AG08395 (cell line): ENCODE measurements at regions not wholly inside any gene's neighbourhood (a gene's known extent, or its start where the extent isn't known, plus 50 kb on each side); places are given as distances from the start of the nearest gene placed in this dataset.
"Not testable (repeated sequence)": the region's sequence is repeated elsewhere in the genome, so short reads cannot be mapped to it uniquely, and the experiment has no call there.

Experiments used
- DNase-seq: peaks from one replicate; pipeline ENCODE4 v3.0.0; 2012; ENCODE audit warnings: mixed read lengths, low spot score

DNA sequence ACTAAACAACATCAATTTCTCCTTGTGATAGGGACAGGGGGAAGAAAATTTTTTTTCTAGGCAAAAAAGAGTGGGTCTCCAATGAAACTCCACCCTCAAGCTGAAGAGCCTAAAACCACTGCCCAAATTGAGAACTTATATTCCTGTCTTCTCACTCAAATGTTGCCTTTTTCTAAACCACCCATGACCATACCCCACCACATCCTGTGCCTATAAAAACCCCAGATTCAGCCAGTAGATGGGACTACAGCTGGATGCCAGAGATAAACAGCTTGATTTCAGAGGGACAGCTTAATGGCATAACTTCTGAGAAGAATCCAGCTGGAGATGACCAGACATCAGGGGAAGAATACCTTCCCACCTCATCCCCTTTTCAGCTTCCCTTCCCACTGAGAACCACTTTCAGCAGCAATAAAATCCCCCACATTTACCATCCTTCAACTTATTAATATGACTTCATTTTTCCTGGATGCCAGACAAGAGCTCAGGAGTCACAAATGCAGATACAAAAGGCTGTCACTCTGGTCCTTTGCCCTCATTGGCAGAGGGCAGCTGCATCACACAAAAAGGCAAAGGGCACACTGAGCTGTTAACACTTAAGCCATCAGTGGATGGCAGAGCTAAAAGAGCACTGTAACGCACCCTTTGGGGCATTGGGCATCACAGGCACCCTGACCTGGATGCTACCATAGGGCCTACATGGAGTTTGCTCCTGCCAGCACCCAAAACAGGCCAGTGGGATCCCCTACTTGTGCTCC is 972.5 kb upstream of the CTNND2 start:
- DNase-seq, result no peak

DNA sequence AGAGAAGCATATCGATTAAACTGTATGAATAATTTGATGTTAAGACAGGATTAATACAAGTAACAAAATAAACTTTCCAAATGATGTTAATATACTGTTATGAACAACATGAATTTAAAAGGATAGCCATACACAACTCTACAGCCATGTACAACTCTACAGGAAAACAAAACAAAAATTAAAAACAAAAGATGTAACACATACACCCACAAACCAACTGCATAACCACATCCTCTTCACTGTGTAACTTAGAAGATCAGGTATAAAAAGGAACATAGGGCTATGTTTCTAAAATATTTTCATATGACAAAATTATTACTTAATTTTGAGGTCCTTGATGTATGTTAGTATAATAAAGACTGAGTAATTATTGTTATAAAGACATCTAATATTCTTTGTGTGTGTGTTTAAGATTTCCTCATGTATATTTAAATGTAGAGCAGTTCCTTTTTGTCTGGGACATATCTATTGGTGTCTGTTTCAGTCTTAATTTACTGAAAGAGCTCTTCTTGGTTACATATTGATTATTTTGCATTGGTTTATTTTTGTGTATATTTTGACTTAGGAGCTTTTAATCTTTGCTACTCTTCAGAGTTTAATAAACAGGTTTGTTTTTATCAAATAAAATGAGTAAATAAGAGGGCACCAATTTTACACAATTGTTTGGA is 966.8 kb upstream of the CTNND2 start:
- DNase-seq, result no peak

GRCh38 chr5:12865529-12865928 is 961.3 kb upstream of the CTNND2 start:
- no peak for DNase-seq

- no peak for DNase-seq
These were observed 957.8 kb upstream of the CTNND2 start for GRCh38 chr5:12861886-12862654.

GRCh38 chr5:12856105-12856504 is 951.9 kb upstream of the CTNND2 start:
- not testable (repeated sequence) for DNase-seq

DNA sequence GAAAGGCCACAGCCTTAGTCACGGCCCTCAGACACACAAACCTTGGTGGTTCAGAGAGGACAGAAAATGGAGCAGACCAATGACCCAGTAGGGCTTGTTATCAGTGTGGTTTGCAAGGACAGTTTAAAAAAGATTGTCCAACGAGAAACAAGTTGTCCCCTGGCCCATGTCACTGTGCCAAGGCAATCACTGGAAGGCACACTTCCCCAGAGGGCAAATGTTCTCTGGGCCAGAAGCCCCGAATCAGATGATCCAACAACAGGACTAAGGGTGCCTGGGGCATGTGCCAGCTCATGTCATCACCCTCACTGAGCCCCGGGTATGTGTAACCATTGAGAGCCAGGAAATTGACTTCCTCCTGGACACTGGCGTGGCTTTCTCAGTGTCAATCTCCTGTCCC is 950.1 kb upstream of the CTNND2 start:
- no peak for DNase-seq

DNA sequence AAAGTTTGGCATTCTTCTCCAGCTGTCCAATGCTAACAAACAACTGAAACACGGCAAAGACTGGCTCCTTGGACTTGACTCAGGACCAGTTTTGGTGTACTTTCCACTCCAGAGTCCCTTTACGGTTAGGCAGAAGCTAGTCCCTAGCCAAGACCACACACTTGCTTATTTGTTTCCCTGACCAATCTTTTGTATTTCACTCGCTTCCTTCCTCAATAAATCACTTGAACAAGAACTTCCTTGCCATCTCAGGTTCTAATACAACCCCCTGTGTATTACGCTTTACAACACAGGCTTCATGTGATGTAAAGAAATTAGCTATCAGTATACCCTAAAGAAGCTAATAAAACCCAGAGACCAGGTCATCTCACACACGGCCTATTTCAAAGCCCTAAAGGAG is 947.5 kb upstream of the CTNND2 start:
- no peak for DNase-seq

DNA sequence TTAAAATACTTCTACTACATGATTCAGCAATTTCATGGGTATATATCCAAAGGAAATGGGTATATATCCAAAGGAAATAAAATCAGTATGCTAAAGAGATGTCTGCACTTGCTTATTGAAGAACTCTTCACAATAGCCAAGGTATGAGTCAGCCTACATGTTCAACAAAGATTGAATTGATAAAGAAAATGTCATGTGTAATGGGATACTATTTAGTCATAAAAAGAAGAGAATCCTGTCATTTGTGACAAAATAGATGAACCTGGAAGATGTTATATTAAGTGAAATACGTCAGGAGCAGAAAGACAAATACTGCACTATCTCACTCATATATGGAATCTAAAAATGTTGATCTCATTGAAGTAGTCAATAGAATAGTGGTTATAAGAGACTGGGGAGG is 944.5 kb upstream of the CTNND2 start:
- no peak for DNase-seq

DNA sequence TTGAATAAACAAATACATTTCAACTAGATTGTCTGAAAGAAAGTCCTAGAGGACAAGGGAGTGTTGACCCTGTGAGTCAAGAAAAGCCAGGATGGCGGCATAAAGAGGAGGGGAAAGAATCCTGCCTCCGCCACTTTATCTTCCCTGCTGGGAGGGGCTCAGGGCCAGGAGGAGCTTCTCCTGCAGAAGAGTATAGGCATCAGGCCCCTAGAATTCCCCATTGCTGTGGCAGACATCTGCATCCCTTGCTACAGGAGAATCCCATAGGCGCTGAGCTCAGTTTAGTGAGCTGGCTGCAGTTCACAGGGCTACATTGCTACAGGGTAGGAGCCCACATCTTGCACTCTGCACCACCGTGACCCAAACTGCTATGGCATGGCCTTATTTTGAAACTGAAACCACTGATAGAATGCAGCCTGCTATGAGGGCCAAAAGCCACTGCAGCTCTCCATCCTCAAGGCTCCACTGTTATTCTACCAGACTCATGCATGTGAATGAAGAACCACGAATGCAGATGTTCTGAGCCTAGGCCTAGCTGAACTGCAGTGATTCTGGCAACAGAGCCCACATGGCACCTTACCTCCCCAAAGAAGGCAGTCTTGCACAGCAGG is 941.4 kb upstream of the CTNND2 start:
- DNase-seq, result no peak

GRCh38 chr5:12840972-12841371 is 936.7 kb upstream of the CTNND2 start:
- no peak for DNase-seq

GRCh38 chr5:12837592-12837991 is 933.3 kb upstream of the CTNND2 start:
- DNase-seq, result no peak

DNA sequence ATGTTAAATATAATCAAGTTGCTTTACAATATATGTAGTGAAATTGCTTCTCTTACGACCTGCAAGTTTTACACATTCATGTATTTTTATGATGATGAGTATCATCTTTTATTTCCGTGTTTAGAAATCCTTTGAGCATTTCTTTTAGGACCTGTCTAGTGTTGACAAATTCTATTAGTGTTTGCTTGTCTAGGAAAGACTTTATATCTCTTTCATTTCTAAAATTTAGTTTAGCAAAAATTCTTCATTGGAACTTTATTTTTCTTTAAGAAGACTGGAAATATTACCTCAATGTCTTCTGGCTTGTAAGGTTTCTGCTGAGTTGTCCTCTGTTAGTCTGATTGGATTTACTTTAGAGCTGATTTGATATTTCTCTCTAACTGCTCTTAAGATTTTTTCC is 920.9 kb upstream of the CTNND2 start:
- DNase-seq, result no peak

- no peak for DNase-seq
These were observed 901.0 kb upstream of the CTNND2 start for GRCh38 chr5:12805165-12805698.

GRCh38 chr5:12799165-12799564 is 894.9 kb upstream of the CTNND2 start:
- DNase-seq, result no peak

GRCh38 chr5:12795333-12795663 is 891.1 kb upstream of the CTNND2 start:
- no peak for DNase-seq

GRCh38 chr5:12794476-12795332 is 890.5 kb upstream of the CTNND2 start:
- no peak for DNase-seq

- DNase-seq, result no peak
These were observed 889.1 kb upstream of the CTNND2 start for GRCh38 chr5:12793373-12793772.

DNA sequence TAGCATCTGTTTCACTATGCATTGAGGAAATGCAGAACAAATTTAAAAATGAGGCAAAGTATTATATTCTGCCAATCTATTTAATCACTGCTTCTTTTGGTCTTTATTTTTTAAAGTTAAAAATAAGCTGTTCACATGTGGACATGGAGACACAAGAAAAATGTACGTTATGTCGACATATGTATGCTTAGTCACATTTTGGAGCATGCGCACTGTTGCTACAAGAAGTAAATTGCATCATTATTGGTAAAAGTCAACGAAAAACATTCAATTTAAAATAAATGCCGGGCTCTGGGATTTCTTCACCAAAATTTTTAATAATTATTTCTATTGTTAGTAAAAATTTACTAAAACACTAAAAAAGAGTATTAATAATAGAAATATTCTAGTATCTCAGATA is 876.3 kb upstream of the CTNND2 start:
- DNase-seq, result no peak

GRCh38 chr5:12777342-12777741 is 873.1 kb upstream of the CTNND2 start:
- no peak for DNase-seq

DNA sequence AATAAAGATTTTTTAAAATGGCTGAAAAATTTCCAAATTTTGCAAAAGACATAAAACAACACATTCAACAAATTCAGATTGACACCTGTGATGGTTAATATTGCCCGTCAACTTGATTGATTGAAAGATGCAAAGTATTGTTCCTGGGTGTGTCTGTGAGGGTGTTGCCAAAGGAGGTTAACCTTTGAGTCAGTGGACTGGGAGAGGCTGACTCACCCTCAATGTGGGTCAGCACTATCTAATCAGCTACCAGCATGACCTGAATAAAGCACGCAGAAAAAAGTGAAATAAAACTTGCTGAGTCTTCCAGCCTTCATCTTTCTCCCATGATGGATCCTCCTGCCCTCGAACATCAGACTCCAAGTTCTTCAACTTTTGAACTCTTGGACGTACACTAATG is 868.0 kb upstream of the CTNND2 start:
- no peak for DNase-seq

- DNase-seq, result no peak
These were observed 855.1 kb upstream of the CTNND2 start for GRCh38 chr5:12759377-12759776.

- no peak for DNase-seq
These were observed 852.8 kb upstream of the CTNND2 start for GRCh38 chr5:12757035-12757434.
